ENCODE measurements at regions not wholly inside any gene's neighbourhood (a gene's known extent, or its start where the extent isn't known, plus 50 kb on each side); places are given as distances from the start of the nearest gene placed in this dataset.

- Histone ChIP-seq H4K20me1 (ENCODE audit: insufficient read depth, low read depth, low read length) (peaks cover 21% of the 10 kb centered on the region; the same call in 1 of the 2 replicates), H3K4me3 (ENCODE audit: low read length) (no peak overlapping the region), H3K4me2 (ENCODE audit: low read depth, low read length, poor library complexity, severe bottlenecking) (no peak overlapping the region), H3K36me3 (ENCODE audit: insufficient read depth, low read length) (no peaks in the 10 kb centered on the region), H3K79me2 (ENCODE audit: low read length) (no peaks in the 10 kb centered on the region), H3K27ac (ENCODE audit: low read length) (no peak overlapping the region), H3K4me1 (ENCODE audit: low read length) (peaks cover 13% of the 10 kb centered on the region), H3K9ac (ENCODE audit: low read length) (no peak overlapping the region), H3K27me3 (ENCODE audit: low read length) (peaks cover 4% of the 10 kb centered on the region; the same call in 1 of the 2 replicates), H3K9me3 (ENCODE audit: low read length) (peaks cover 3% of the 10 kb centered on the region; the same call in 1 of the 2 replicates), H3K9me2 (replicated peaks; ENCODE audit: insufficient read depth, low read length) (no peaks in the 10 kb centered on the region), H2AFZ (ENCODE audit: low read length) (no peak overlapping the region)
- DNase-seq = no peak
Observed at GRCh38 chr1:109818271-109818987, 54.7 kb upstream of the EPS8L3 start.

GRCh38 chr1:109817881-109818270 is 54.2 kb upstream of the EPS8L3 start:
- H3K36me3 ChIP-seq (ENCODE audit: insufficient read depth, low read length) = no peaks in the 10 kb centered on the region
- peaks cover 17% of the 10 kb centered on the region; the same call in 1 of the 2 replicates for H4K20me1 ChIP-seq (ENCODE audit: insufficient read depth, low read depth, low read length)
- no peak for DNase-seq
- H3K27ac ChIP-seq (ENCODE audit: low read length) = no peak overlapping the region
- no peak overlapping the region for H3K4me2 ChIP-seq (ENCODE audit: low read depth, low read length, poor library complexity, severe bottlenecking)
- H3K4me3 ChIP-seq (ENCODE audit: low read length) = no peak overlapping the region
- no peaks in the 10 kb centered on the region for H3K79me2 ChIP-seq (ENCODE audit: low read length)
- H2AFZ ChIP-seq (ENCODE audit: low read length) = no peak overlapping the region
- H3K9me3 ChIP-seq (ENCODE audit: low read length) = peaks cover 3% of the 10 kb centered on the region; the same call in 1 of the 2 replicates
- peaks cover 4% of the 10 kb centered on the region; the same call in 1 of the 2 replicates for H3K27me3 ChIP-seq (ENCODE audit: low read length)
- no peaks in the 10 kb centered on the region for H3K9me2 ChIP-seq (replicated peaks; ENCODE audit: insufficient read depth, low read length)
- peaks cover 13% of the 10 kb centered on the region for H3K4me1 ChIP-seq (ENCODE audit: low read length)
- no peak overlapping the region for H3K9ac ChIP-seq (ENCODE audit: low read length)

GRCh38 chr1:109816975-109817535 is 53.3 kb upstream of the EPS8L3 start:
- Histone ChIP-seq H3K27me3 (ENCODE audit: low read length) (peaks cover 4% of the 10 kb centered on the region; the same call in 1 of the 2 replicates), H3K36me3 (ENCODE audit: insufficient read depth, low read length) (no peaks in the 10 kb centered on the region), H3K4me3 (ENCODE audit: low read length) (no peak overlapping the region), H3K4me1 (ENCODE audit: low read length) (peaks cover 13% of the 10 kb centered on the region), H2AFZ (ENCODE audit: low read length) (no peak overlapping the region), H3K9me3 (ENCODE audit: low read length) (peaks cover 3% of the 10 kb centered on the region; the same call in 1 of the 2 replicates), H3K9me2 (replicated peaks; ENCODE audit: insufficient read depth, low read length) (no peaks in the 10 kb centered on the region), H3K79me2 (ENCODE audit: low read length) (no peaks in the 10 kb centered on the region), H3K27ac (ENCODE audit: low read length) (no peak overlapping the region), H3K9ac (ENCODE audit: low read length) (no peak overlapping the region), H3K4me2 (ENCODE audit: low read depth, low read length, poor library complexity, severe bottlenecking) (no peak overlapping the region), H4K20me1 (ENCODE audit: insufficient read depth, low read depth, low read length) (peaks cover 15% of the 10 kb centered on the region; the same call in 1 of the 2 replicates)
- DNase-seq = no peak

- peaks cover 12% of the 10 kb centered on the region; the same call in 1 of the 2 replicates for H4K20me1 ChIP-seq (ENCODE audit: insufficient read depth, low read depth, low read length)
- peaks cover 13% of the 10 kb centered on the region for H3K4me1 ChIP-seq (ENCODE audit: low read length)
- H3K4me2 ChIP-seq (ENCODE audit: low read depth, low read length, poor library complexity, severe bottlenecking) = no peak overlapping the region
- H3K4me3 ChIP-seq (ENCODE audit: low read length) = no peak overlapping the region
- no peak overlapping the region for H3K27ac ChIP-seq (ENCODE audit: low read length)
- no peaks in the 10 kb centered on the region for H3K9me2 ChIP-seq (replicated peaks; ENCODE audit: insufficient read depth, low read length)
- peaks cover 3% of the 10 kb centered on the region; the same call in 1 of the 2 replicates for H3K9me3 ChIP-seq (ENCODE audit: low read length)
- DNase-seq = peak; percentile 93
- no peaks in the 10 kb centered on the region for H3K79me2 ChIP-seq (ENCODE audit: low read length)
- no peaks in the 10 kb centered on the region for H3K36me3 ChIP-seq (ENCODE audit: insufficient read depth, low read length)
- H3K9ac ChIP-seq (ENCODE audit: low read length) = no peak overlapping the region
- peaks cover 4% of the 10 kb centered on the region; the same call in 1 of the 2 replicates for H3K27me3 ChIP-seq (ENCODE audit: low read length)
- H2AFZ ChIP-seq (ENCODE audit: low read length) = no peak overlapping the region
Observed at GRCh38 chr1:109816175-109816811, 52.6 kb upstream of the EPS8L3 start.

GRCh38 chr1:109815809-109816174 is 52.1 kb upstream of the EPS8L3 start:
- no peak overlapping the region for H3K4me2 ChIP-seq (ENCODE audit: low read depth, low read length, poor library complexity, severe bottlenecking)
- H4K20me1 ChIP-seq (ENCODE audit: insufficient read depth, low read depth, low read length) = peaks cover 12% of the 10 kb centered on the region; the same call in 1 of the 2 replicates
- H3K27ac ChIP-seq (ENCODE audit: low read length) = no peak overlapping the region
- H3K4me3 ChIP-seq (ENCODE audit: low read length) = no peak overlapping the region
- peaks cover 3% of the 10 kb centered on the region; the same call in 1 of the 2 replicates for H3K9me3 ChIP-seq (ENCODE audit: low read length)
- peak; percentile 44 for DNase-seq
- no peaks in the 10 kb centered on the region for H3K79me2 ChIP-seq (ENCODE audit: low read length)
- no peak overlapping the region for H3K9ac ChIP-seq (ENCODE audit: low read length)
- peaks cover 13% of the 10 kb centered on the region for H3K4me1 ChIP-seq (ENCODE audit: low read length)
- H3K27me3 ChIP-seq (ENCODE audit: low read length) = peaks cover 4% of the 10 kb centered on the region; the same call in 1 of the 2 replicates
- no peaks in the 10 kb centered on the region for H3K9me2 ChIP-seq (replicated peaks; ENCODE audit: insufficient read depth, low read length)
- no peaks in the 10 kb centered on the region for H3K36me3 ChIP-seq (ENCODE audit: insufficient read depth, low read length)
- H2AFZ ChIP-seq (ENCODE audit: low read length) = no peak overlapping the region

GRCh38 chr1:109814993-109815786 is 51.5 kb upstream of the EPS8L3 start:
- Histone ChIP-seq H3K27ac (ENCODE audit: low read length) (no peak overlapping the region), H3K9me2 (replicated peaks; ENCODE audit: insufficient read depth, low read length) (no peaks in the 10 kb centered on the region), H4K20me1 (ENCODE audit: insufficient read depth, low read depth, low read length) (peaks cover 12% of the 10 kb centered on the region; the same call in 1 of the 2 replicates), H3K36me3 (ENCODE audit: insufficient read depth, low read length) (no peaks in the 10 kb centered on the region), H3K9ac (ENCODE audit: low read length) (no peak overlapping the region), H3K4me2 (ENCODE audit: low read depth, low read length, poor library complexity, severe bottlenecking) (no peak overlapping the region), H3K27me3 (ENCODE audit: low read length) (peaks cover 4% of the 10 kb centered on the region; the same call in 1 of the 2 replicates), H3K4me3 (ENCODE audit: low read length) (no peak overlapping the region), H2AFZ (ENCODE audit: low read length) (no peak overlapping the region), H3K79me2 (ENCODE audit: low read length) (no peaks in the 10 kb centered on the region), H3K9me3 (ENCODE audit: low read length) (peaks cover 3% of the 10 kb centered on the region; the same call in 1 of the 2 replicates), H3K4me1 (ENCODE audit: low read length) (peaks cover 13% of the 10 kb centered on the region)
- DNase-seq = no peak

- H3K4me3 ChIP-seq (ENCODE audit: low read length) = no peak overlapping the region
- H3K4me1 ChIP-seq (ENCODE audit: low read length) = peaks cover 16% of the 10 kb centered on the region
- no peak overlapping the region for H3K27ac ChIP-seq (ENCODE audit: low read length)
- no peaks in the 10 kb centered on the region for H3K9me2 ChIP-seq (replicated peaks; ENCODE audit: insufficient read depth, low read length)
- no peaks in the 10 kb centered on the region for H3K36me3 ChIP-seq (ENCODE audit: insufficient read depth, low read length)
- H3K27me3 ChIP-seq (ENCODE audit: low read length) = peaks cover 4% of the 10 kb centered on the region; the same call in 1 of the 2 replicates
- no peak overlapping the region for H2AFZ ChIP-seq (ENCODE audit: low read length)
- no peak overlapping the region for H3K4me2 ChIP-seq (ENCODE audit: low read depth, low read length, poor library complexity, severe bottlenecking)
- peaks cover 12% of the 10 kb centered on the region; the same call in 1 of the 2 replicates for H4K20me1 ChIP-seq (ENCODE audit: insufficient read depth, low read depth, low read length)
- no peak overlapping the region for H3K9ac ChIP-seq (ENCODE audit: low read length)
- no peak for DNase-seq
- H3K79me2 ChIP-seq (ENCODE audit: low read length) = no peaks in the 10 kb centered on the region
- H3K9me3 ChIP-seq (ENCODE audit: low read length) = peaks cover 3% of the 10 kb centered on the region; the same call in 1 of the 2 replicates
Observed at GRCh38 chr1:109814223-109814622, 50.5 kb upstream of the EPS8L3 start.

Measured in Karpas-422 (cell line).